Esophagus muscularis mucosa (tissue), 4 donors: ENCODE measurements at regions not wholly inside any gene's neighbourhood (a gene's known extent, or its start where the extent isn't known, plus 50 kb on each side); places are given as distances from the start of the nearest gene placed in this dataset.

Source experiments
- DNase-seq: peaks from one replicate; pipeline ENCODE4 v3.0.0-alpha.2; 2017; ENCODE audit errors: extremely low spot score
- H3K27ac ChIP-seq, 4 donors: fragments of 200-600 bp; sonication (generic); replicated peaks in 1 of 4; 1 replicate in 3 of 4; 2 replicates in 1 of 4; pipeline ENCODE4 v1.5.1; 2016 to 2019; ENCODE audit warnings: mild to moderate bottlenecking in 1 of 4
- H3K27me3 ChIP-seq, 4 donors: fragments of 200-600 bp; sonication (generic); one replicate each; pipeline versions ENCODE4 v1.5.1 to v1.6.0; 2016 to 2019
- H3K36me3 ChIP-seq, 4 donors: fragments of 200-600 bp; sonication (generic); one replicate each; pipeline ENCODE4 v1.5.1; 2016 to 2019
- H3K4me1 ChIP-seq, 4 donors: fragments of 200-600 bp; sonication (generic); one replicate each; pipeline ENCODE4 v1.5.1; 2016 to 2019
- H3K4me3 ChIP-seq, 4 donors: fragments of 200-600 bp; sonication (generic); 1 replicate in 2 of 4; 2 replicates in 2 of 4; pipeline ENCODE4 v1.5.1; 2016 to 2019; ENCODE audit warnings: mild to moderate bottlenecking in 4 of 4, moderate library complexity in 1 of 4
- H3K9me3 ChIP-seq, 4 donors: fragments of 200-600 bp; sonication (generic); 1 replicate in 3 of 4; 2 replicates in 1 of 4; pipeline ENCODE4 v1.5.1; 2016 to 2019
- CTCF ChIP-seq, 3 experiments: fragments of 200-600 bp in 2 of 3; fragments of 450-650 bp in 1 of 3; sonication (generic) in 2 of 3; IDR thresholded peaks; one replicate each; pipeline ENCODE4 v1.5.1; 2017 to 2019; ENCODE audit warnings: antibody characterized with exemption in 3 of 3, mild to moderate bottlenecking in 2 of 3, moderate library complexity in 1 of 3
- EP300 ChIP-seq: sonication (generic); formaldehyde crosslinking; IDR thresholded peaks from one replicate; pipeline ENCODE4 v1.6.1; 2017; ENCODE audit warnings: antibody characterized with exemption
- POLR2A ChIP-seq: fragments of 450-650 bp; IDR thresholded peaks from one replicate; pipeline ENCODE4 v1.6.1; 2017; ENCODE audit warnings: antibody characterized with exemption, moderate library complexity, mild to moderate bottlenecking, low read depth
- POLR2AphosphoS5 ChIP-seq, 2 donors: sonication (generic); formaldehyde crosslinking; IDR thresholded peaks; one replicate each; pipeline ENCODE4 v1.6.1; 2017; ENCODE audit warnings: antibody characterized with exemption in 2 of 2
- WGBS: methylation state at CpG from one replicate; pipeline ENCODE4 v1.1.5; 2018; 5-methylcytosine and 5-hydroxymethylcytosine counted together
- intact Hi-C: fragments of 100-400 bp; cut with DNase I; formaldehyde crosslinking; loops from one replicate; pipeline ENCODE4 v1.15.1; 2023

DNA sequence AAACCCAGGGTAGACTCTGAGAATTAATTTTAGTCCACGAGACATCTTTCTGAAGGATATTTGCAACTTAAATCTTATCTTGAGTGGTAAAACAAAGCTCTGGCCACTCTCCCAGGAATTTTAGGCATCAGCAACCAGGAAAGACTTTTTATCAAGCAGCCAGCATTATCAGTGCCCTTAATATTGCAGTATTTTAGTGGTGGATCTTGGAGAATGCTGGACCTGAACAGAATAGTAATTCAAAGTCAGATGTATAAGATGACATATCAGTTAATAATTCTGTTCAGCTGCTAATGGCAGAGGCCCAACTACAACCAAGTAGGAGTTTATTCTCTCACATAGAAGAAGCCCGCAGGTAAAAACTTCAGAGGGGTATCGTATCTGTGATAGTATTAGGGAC, 59.0 kb upstream of the CRY1 start:
- 85% methylated on average over 3 of the region's 3 CpGs for WGBS
- Histone ChIP-seq H3K9me3 (peaks cover 0 to 7% (median 0%) of the 10 kb centered on the region in 4 donors), H3K4me3 (no peak overlapping the region), H3K27me3 (peaks cover 0 to 6% (median 0%) of the 10 kb centered on the region in 4 donors), H3K36me3 (no peaks in the 10 kb centered on the region), H3K27ac (no peak overlapping the region), H3K4me1 (no peaks in the 10 kb centered on the region)
- no peak for DNase-seq
- no peak for TF ChIP-seq POLR2AphosphoS5 (IDR thresholded peaks at IDR 0.05)
- TF ChIP-seq EP300 = no peak
- TF ChIP-seq CTCF (IDR thresholded peaks at IDR 0.05) = no peak
- no peak for TF ChIP-seq POLR2A
- intact Hi-C loops = no loop called here

GRCh38 chr12:107159384-107159900, 66.1 kb upstream of the CRY1 start:
- peak; percentile 34 for DNase-seq
- Histone ChIP-seq H3K27me3 (peaks cover 0 to 30% (median 0%) of the 10 kb centered on the region in 4 donors), H3K9me3 (no peaks in the 10 kb centered on the region), H3K4me1 (no peaks in the 10 kb centered on the region), H3K27ac (no peak overlapping the region), H3K36me3 (no peaks in the 10 kb centered on the region), H3K4me3 (no peak overlapping the region)
- intact Hi-C loops = no loop called here
- 89% methylated on average over 2 of the region's 2 CpGs for WGBS
- TF ChIP-seq POLR2AphosphoS5 (IDR thresholded peaks at IDR 0.05) (no peak), POLR2A (no peak), EP300 (no peak), CTCF (IDR thresholded peaks at IDR 0.05) (no peak)

GRCh38 chr12:107163413-107163812, 70.1 kb upstream of the CRY1 start:
- TF ChIP-seq CTCF (IDR thresholded peaks at IDR 0.05) (no peak), POLR2AphosphoS5 (IDR thresholded peaks at IDR 0.05) (no peak), POLR2A (no peak), EP300 (no peak)
- Histone ChIP-seq H3K36me3 (no peaks in the 10 kb centered on the region), H3K4me3 (no peak overlapping the region), H3K27ac (no peak overlapping the region), H3K9me3 (no peaks in the 10 kb centered on the region), H3K4me1 (no peaks in the 10 kb centered on the region), H3K27me3 (peaks cover 0 to 25% (median 0%) of the 10 kb centered on the region in 4 donors)
- no peak for DNase-seq
- WGBS = 87% methylated on average over 4 of the region's 4 CpGs
- intact Hi-C loops = no loop called here

- intact Hi-C loops = no loop called here
- no peak overlapping the region for H3K4me3 ChIP-seq
- H3K9me3 ChIP-seq = no peaks in the 10 kb centered on the region
- no peaks in the 10 kb centered on the region for H3K36me3 ChIP-seq
- H3K27ac ChIP-seq = no peak overlapping the region
- no peaks in the 10 kb centered on the region for H3K4me1 ChIP-seq
- H3K27me3 ChIP-seq = peaks cover 0 to 21% (median 0%) of the 10 kb centered on the region in 4 donors
- TF ChIP-seq POLR2AphosphoS5 (IDR thresholded peaks at IDR 0.05) (no peak), CTCF (IDR thresholded peaks at IDR 0.05) (no peak), EP300 (no peak), POLR2A (no peak)
- 71% methylated on average over 1 of the region's 1 CpG for WGBS
- no peak for DNase-seq
These were observed 71.0 kb upstream of the CRY1 start for GRCh38 chr12:107164392-107164791.

DNA sequence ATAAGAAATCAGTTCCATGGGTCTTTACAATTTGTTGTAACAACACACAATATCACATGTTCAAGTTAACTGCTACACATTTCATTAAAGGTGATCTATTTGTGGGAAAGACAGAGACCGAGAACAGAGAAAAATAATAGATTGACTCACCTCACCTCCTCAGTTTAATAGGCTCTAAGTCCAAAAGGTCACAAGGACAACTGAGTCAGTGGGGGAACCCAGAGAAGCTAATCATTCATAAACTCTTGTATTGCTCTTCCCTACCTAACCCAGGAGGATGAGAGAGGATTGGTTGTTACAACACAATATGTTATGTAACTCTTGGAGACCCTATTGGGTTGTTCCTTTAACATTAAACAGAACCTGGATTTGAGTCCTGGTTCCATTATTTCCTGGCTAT, 72.2 kb upstream of the CRY1 start:
- Histone ChIP-seq H3K4me3 (no peak overlapping the region), H3K27ac (no peak overlapping the region), H3K27me3 (peaks cover 0 to 22% (median 0%) of the 10 kb centered on the region in 4 donors), H3K4me1 (no peaks in the 10 kb centered on the region), H3K36me3 (no peaks in the 10 kb centered on the region), H3K9me3 (no peaks in the 10 kb centered on the region)
- intact Hi-C loops = no loop called here
- TF ChIP-seq POLR2A = no peak
- TF ChIP-seq CTCF (IDR thresholded peaks at IDR 0.05) = no peak
- TF ChIP-seq EP300 = no peak
- no peak for TF ChIP-seq POLR2AphosphoS5 (IDR thresholded peaks at IDR 0.05)
- 94% methylated on average over 1 of the region's 1 CpG for WGBS
- DNase-seq = no peak
